ENCODE measurements at regions not wholly inside any gene's neighbourhood (a gene's known extent, or its start where the extent isn't known, plus 50 kb on each side); places are given as distances from the start of the nearest gene placed in this dataset.

DNA sequence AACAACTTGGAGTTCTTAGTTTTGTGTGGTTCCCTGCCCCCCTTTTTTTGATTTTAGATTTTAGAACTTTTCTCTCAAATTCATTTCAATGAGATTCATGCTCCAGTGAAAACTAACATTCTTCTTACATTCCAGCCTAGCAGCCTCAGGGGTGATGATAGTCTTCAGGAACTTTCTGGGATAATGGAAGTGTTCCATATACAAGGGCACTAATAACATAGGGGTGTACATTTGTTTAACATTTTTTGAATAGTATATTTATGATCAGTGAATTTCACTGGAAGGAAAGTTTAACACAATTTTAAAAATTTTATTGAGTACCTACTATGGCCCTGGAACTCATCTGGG is 61.4 kb upstream of the ZNF648 start:
- POLR2A ChIA-PET: no interaction called here
- H3K4me3 ChIP-seq (replicated peaks in 1 of 3; ENCODE audit: insufficient read depth in 1 of 3, low read depth in 2 of 3, low read length in 3 of 3): no peak overlapping the region
- H4K20me1 ChIP-seq (ENCODE audit: insufficient read depth, low read length): no peaks in the 10 kb centered on the region
- H3K27ac ChIP-seq (ENCODE audit: extremely low read length, insufficient read depth, low read length): no peak overlapping the region
- CTCF ChIA-PET (ENCODE audit: low intra/inter-chr PET ratio, low total read pairs): no interaction called here
- no peak for TF ChIP-seq YY1 (IDR thresholded peaks at IDR 0.05; ENCODE audit: insufficient read depth, insufficient replicate concordance, low read depth, low read length)
- no peak for TF ChIP-seq RFXAP (CRISPR knock-in tag; IDR thresholded peaks at IDR 0.05; ENCODE audit: borderline replicate concordance)
- H3K36me3 ChIP-seq (replicated peaks in 1 of 2; ENCODE audit: control insufficient read depth in 1 of 2, insufficient read depth in 2 of 2, low read length in 2 of 2): no peaks in the 10 kb centered on the region
- ATAC-seq (no peak), DNase-seq (ENCODE audit: low spot score) (no peak), FAIRE-seq (no peak)
- peaks cover 44% of the 10 kb centered on the region for H3K4me1 ChIP-seq (ENCODE audit: insufficient read depth, low read length)
- H3K79me2 ChIP-seq (ENCODE audit: insufficient read depth, low read length): no peaks in the 10 kb centered on the region
- no peak overlapping the region for H3K4me2 ChIP-seq (ENCODE audit: low read depth, low read length)
- no peaks in the 10 kb centered on the region for H3K27me3 ChIP-seq (ENCODE audit: control insufficient read depth in 1 of 2, insufficient read depth in 2 of 2, low read length in 2 of 2)
- no peak overlapping the region for H2AFZ ChIP-seq (ENCODE audit: low read length)
- intact Hi-C loops (cut with micrococcal nuclease; ENCODE audit: unreplicated experiment) (no loop called here), in situ Hi-C loops (cut with HindIII; ENCODE audit: extremely low pct_ligation_motif_present, low pct_unique_long_range_greater_than_20kb) (no loop called here)
- no peaks in the 10 kb centered on the region for H3K9me3 ChIP-seq (ENCODE audit: low read length)
- no TSS peak for BruUV-seq (replicated peaks)
- no peak overlapping the region for H3K9ac ChIP-seq (ENCODE audit: insufficient read depth, low read depth, low read length)

DNA sequence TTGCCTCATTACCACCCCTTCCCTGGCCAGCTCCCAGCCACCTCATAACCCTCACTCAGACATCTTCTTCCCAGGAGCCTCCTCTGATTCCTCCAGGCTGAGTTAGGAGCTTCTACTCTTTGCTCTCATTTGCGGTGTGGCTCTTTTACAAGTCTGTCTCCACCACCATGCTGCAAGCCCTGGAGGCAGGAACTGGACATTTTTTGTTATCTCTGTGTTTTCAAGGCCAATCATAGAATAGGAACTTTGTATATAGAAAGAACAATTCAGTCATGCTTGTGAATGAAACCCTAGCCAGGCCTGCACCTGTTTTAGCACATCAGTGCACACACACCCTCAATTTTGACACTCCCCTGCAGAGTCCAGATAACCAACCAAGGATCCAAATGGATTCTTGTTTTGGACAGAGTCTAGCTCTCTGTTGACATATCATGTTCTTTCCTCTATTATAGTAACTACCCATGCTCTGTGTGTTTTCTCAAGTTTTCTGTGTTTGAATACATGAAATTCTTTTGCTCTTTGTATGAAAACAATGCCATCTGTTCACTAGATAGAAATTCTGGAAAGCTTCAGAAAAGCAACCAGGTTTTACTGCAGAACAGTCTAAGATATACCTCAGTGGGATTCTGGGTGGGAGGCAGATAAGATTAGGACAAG is 60.9 kb upstream of the ZNF648 start:
- ChIA-PET POLR2A (no interaction called here), CTCF (ENCODE audit: low intra/inter-chr PET ratio, low total read pairs) (no interaction called here)
- in situ Hi-C loops (cut with HindIII; ENCODE audit: extremely low pct_ligation_motif_present, low pct_unique_long_range_greater_than_20kb) (no loop called here), intact Hi-C loops (cut with micrococcal nuclease; ENCODE audit: unreplicated experiment) (no loop called here)
- Histone ChIP-seq H3K27ac (ENCODE audit: extremely low read length, insufficient read depth, low read length) (no peak overlapping the region), H3K4me2 (ENCODE audit: low read depth, low read length) (peak overlapping the region; percentile 36), H3K9ac (ENCODE audit: insufficient read depth, low read depth, low read length) (no peak overlapping the region), H3K36me3 (replicated peaks in 1 of 2; ENCODE audit: control insufficient read depth in 1 of 2, insufficient read depth in 2 of 2, low read length in 2 of 2) (no peaks in the 10 kb centered on the region), H3K4me3 (replicated peaks in 1 of 3; ENCODE audit: insufficient read depth in 1 of 3, low read depth in 2 of 3, low read length in 3 of 3) (no peak overlapping the region), H3K79me2 (ENCODE audit: insufficient read depth, low read length) (no peaks in the 10 kb centered on the region), H3K27me3 (ENCODE audit: control insufficient read depth in 1 of 2, insufficient read depth in 2 of 2, low read length in 2 of 2) (no peaks in the 10 kb centered on the region), H3K4me1 (ENCODE audit: insufficient read depth, low read length) (peaks cover 44% of the 10 kb centered on the region), H3K9me3 (ENCODE audit: low read length) (no peaks in the 10 kb centered on the region), H4K20me1 (ENCODE audit: insufficient read depth, low read length) (no peaks in the 10 kb centered on the region), H2AFZ (ENCODE audit: low read length) (no peak overlapping the region)
- BruUV-seq (replicated peaks): no TSS peak
- 8% methylated on average over 1 of the region's 1 CpG for WGBS (ENCODE audit: low lambda C conversion rate)
- TF ChIP-seq SOX13 (IDR thresholded peaks at IDR 0.05) (no peak), SOX13 (CRISPR knock-in tag; conservative IDR thresholded peaks at IDR 0.05 in 1 of 2, IDR thresholded peaks at IDR 0.05 in 1 of 2) (peak in 1 of 2 experiments; percentile 21; a peak in 1 of 4 replicates), SOX5 (CRISPR knock-in tag; IDR thresholded peaks at IDR 0.05; ENCODE audit: borderline replicate concordance) (peak; percentile 17; the same call in 1 of the 2 replicates), NFRKB (IDR thresholded peaks at IDR 0.05) (no peak), RAD51 (IDR thresholded peaks at IDR 0.05; ENCODE audit: borderline replicate concordance) (no peak)
- DNase-seq (ENCODE audit: low spot score) (peak; percentile 10), ATAC-seq (no peak), FAIRE-seq (no peak)
